ENCODE measurements at regions not wholly inside any gene's neighbourhood (a gene's known extent, or its start where the extent isn't known, plus 50 kb on each side); places are given as distances from the start of the nearest gene placed in this dataset.
A peak's percentile ranks its signal among the peaks of the same experiment; 100 is the strongest.

DNA sequence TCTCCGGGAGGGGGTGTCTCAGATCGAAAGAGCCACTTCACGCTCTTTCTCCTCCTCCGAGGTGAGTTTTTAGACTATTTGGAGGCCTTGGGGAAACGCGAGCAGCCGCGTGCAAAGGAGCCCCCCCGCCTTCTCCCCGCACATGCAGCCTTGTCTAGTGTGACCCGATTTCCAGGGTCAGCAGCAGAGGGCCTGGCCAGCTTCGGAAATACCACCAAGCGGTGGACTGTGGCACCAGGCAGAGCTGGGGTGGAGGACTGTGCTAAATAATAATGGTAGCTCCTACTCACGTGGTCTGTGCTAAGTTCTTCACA, 79.3 kb upstream of the BCOR start:
- Mint-ChIP-seq H3K27me3 (no peaks in the 10 kb centered on the region), H3K4me3 (peak overlapping the region; percentile 89), H3K4me1 (peaks cover 44% of the 10 kb centered on the region), H3K27ac (peak overlapping the region; percentile 100), H3K9me3 (ENCODE audit: insufficient read depth) (no peaks in the 10 kb centered on the region)
- Histone ChIP-seq H3K9ac (ENCODE audit: low read length) (peak overlapping the region; percentile 75), H4K20me1 (ENCODE audit: control insufficient read depth, insufficient read depth, low read length, poor library complexity, severe bottlenecking) (no peaks in the 10 kb centered on the region), H3K4me1 (ENCODE audit: control insufficient read depth in 2 of 2, insufficient read depth in 2 of 2, low read length in 2 of 2) (peaks cover 30 to 43% of the 10 kb centered on the region in 2 donors), H3K4me2 (replicated peaks; ENCODE audit: low read depth, low read length, poor library complexity, severe bottlenecking) (peak overlapping the region; percentile 84), H3K36me3 (replicated peaks in 1 of 2; ENCODE audit: control extremely low read depth in 1 of 2, control insufficient read depth in 1 of 2, extremely low read depth in 1 of 2, insufficient read depth in 2 of 2, low read length in 1 of 2) (no peaks in the 10 kb centered on the region), H3K27me3 (replicated peaks in 1 of 4; ENCODE audit: control extremely low read depth in 1 of 4, control insufficient read depth in 3 of 4, insufficient read depth in 4 of 4, low read length in 3 of 4) (no peaks in the 10 kb centered on the region), H3K9me3 (ENCODE audit: control extremely low read depth in 1 of 3, control insufficient read depth in 2 of 3, insufficient read depth in 1 of 3, low read length in 2 of 3) (no peaks in the 10 kb centered on the region), H3K4me3 (ENCODE audit: control extremely low read depth in 1 of 5, extremely low read depth in 1 of 5, insufficient read depth in 1 of 5, low read depth in 2 of 5, low read length in 4 of 5) (peak overlapping the region in 4 of 5 experiments; percentile 53 to 72 (median 64)), H3K79me2 (ENCODE audit: control insufficient read depth, insufficient read depth, low read length) (no peaks in the 10 kb centered on the region), H3K27ac (ENCODE audit: low read length in 2 of 2) (peak overlapping the region; percentile 97 to 99), H2AFZ (ENCODE audit: insufficient read depth, low read depth, low read length, poor library complexity, severe bottlenecking) (no peak overlapping the region)
- ChIA-PET POLR2A (interaction anchor here (0.5 to 3.5 kb wide), 17 partner anchors 9 to 907 kb away, joined by 3 to 47 read pairs (median 8); partner anchors contain the start of gene BCOR), CTCF (interaction anchor here (0.6 to 1.8 kb wide), 8 partner anchors 9 to 292 kb away, joined by 3 to 8 read pairs (median 4); no protein-coding TSS in a partner anchor)
- intact Hi-C loops (cut with micrococcal nuclease) = loop anchor here (1.0 to 10.0 kb wide), 5 partner anchors 24 to 1372 kb away; partner anchors contain the start of genes MED14 and MID1IP1
- DNase-seq = no peak
- WGBS (ENCODE audit: insufficient coverage) = no CpG with 5 or more reads among the region's 14 CpGs
- no peak for ATAC-seq (ENCODE audit: low read depth)
- TF ChIP-seq, protein P1, sequence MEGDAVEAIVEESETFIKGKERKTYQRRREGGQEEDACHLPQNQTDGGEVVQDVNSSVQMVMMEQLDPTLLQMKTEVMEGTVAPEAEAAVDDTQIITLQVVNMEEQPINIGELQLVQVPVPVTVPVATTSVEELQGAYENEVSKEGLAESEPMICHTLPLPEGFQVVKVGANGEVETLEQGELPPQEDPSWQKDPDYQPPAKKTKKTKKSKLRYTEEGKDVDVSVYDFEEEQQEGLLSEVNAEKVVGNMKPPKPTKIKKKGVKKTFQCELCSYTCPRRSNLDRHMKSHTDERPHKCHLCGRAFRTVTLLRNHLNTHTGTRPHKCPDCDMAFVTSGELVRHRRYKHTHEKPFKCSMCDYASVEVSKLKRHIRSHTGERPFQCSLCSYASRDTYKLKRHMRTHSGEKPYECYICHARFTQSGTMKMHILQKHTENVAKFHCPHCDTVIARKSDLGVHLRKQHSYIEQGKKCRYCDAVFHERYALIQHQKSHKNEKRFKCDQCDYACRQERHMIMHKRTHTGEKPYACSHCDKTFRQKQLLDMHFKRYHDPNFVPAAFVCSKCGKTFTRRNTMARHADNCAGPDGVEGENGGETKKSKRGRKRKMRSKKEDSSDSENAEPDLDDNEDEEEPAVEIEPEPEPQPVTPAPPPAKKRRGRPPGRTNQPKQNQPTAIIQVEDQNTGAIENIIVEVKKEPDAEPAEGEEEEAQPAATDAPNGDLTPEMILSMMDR (IDR thresholded peaks at IDR 0.05) = no peak
- TF ChIP-seq EZH2 (IDR thresholded peaks at IDR 0.05; ENCODE audit: borderline replicate concordance, insufficient read depth, low read depth, low read length, poor library complexity, severe bottlenecking) = no peak

DNA sequence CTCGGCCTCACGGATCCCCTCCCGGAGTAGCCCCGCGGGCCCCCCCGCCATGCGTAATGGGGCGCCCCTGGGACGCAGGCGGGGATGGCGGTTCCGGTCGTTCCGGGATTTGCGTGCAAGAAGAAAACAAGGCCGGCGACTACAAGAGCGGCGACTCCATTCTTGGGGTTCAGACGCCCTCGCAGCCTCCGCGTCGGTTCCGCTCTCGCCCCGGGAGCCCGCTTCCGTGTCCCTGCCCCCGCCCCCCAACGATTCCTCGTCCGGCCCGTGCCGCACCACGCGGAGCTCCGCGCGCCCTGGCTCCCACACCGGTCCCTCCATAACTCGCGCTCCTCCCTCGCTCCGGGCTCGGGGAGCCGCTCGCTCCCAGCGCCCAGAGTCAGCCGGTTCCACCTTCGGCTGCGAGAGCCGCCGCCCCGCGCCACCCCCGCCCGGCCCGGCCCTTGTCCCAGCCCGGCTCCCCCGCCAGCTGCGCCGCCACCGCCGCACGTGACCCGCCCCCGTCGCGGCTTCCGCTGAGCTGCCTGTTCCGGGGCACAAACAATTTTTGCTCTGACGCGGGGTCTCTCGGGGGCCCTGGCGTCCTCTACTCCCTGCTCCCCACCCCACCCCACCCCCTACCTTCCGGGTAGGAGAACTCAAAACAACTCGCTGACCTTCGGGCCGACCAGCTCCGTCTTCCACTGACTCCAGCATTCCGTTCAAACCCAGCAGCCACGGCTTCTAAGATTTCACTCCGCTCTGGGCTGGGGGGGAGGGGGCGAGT, 78.8 kb upstream of the BCOR start:
- Histone ChIP-seq H3K9me3 (ENCODE audit: control extremely low read depth in 1 of 3, control insufficient read depth in 2 of 3, insufficient read depth in 1 of 3, low read length in 2 of 3) (no peaks in the 10 kb centered on the region), H4K20me1 (ENCODE audit: control insufficient read depth, insufficient read depth, low read length, poor library complexity, severe bottlenecking) (no peaks in the 10 kb centered on the region), H3K4me1 (ENCODE audit: control insufficient read depth in 2 of 2, insufficient read depth in 2 of 2, low read length in 2 of 2) (peaks cover 30 to 43% of the 10 kb centered on the region in 2 donors), H3K27me3 (replicated peaks in 1 of 4; ENCODE audit: control extremely low read depth in 1 of 4, control insufficient read depth in 3 of 4, insufficient read depth in 4 of 4, low read length in 3 of 4) (no peaks in the 10 kb centered on the region), H2AFZ (ENCODE audit: insufficient read depth, low read depth, low read length, poor library complexity, severe bottlenecking) (peak overlapping the region; percentile 34), H3K9ac (ENCODE audit: low read length) (peak overlapping the region; percentile 75), H3K4me2 (replicated peaks; ENCODE audit: low read depth, low read length, poor library complexity, severe bottlenecking) (peak overlapping the region; percentile 84), H3K79me2 (ENCODE audit: control insufficient read depth, insufficient read depth, low read length) (no peaks in the 10 kb centered on the region), H3K27ac (ENCODE audit: low read length in 2 of 2) (peak overlapping the region; percentile 97 to 99), H3K36me3 (replicated peaks in 1 of 2; ENCODE audit: control extremely low read depth in 1 of 2, control insufficient read depth in 1 of 2, extremely low read depth in 1 of 2, insufficient read depth in 2 of 2, low read length in 1 of 2) (no peaks in the 10 kb centered on the region), H3K4me3 (ENCODE audit: control extremely low read depth in 1 of 5, extremely low read depth in 1 of 5, insufficient read depth in 1 of 5, low read depth in 2 of 5, low read length in 4 of 5) (peak overlapping the region in 4 of 5 experiments; percentile 53 to 72 (median 64))
- POLR2A ChIA-PET = interaction anchor here (0.5 to 3.5 kb wide), 16 partner anchors 8 to 908 kb away, joined by 3 to 47 read pairs (median 8); partner anchors contain the start of gene BCOR
- peak; percentile 89 for DNase-seq
- peak overlapping the region; percentile 89 for H3K4me3 Mint-ChIP-seq
- intact Hi-C loops (cut with micrococcal nuclease) = loop anchor here (1.0 to 10.0 kb wide), 5 partner anchors 24 to 1372 kb away; partner anchors contain the start of genes MED14 and MID1IP1
- CTCF ChIA-PET = interaction anchor here (0.6 to 1.8 kb wide), 8 partner anchors 9 to 446 kb away, joined by 3 to 8 read pairs (median 4); no protein-coding TSS in a partner anchor
- no peaks in the 10 kb centered on the region for H3K9me3 Mint-ChIP-seq (ENCODE audit: insufficient read depth)
- H3K27ac Mint-ChIP-seq = peak overlapping the region; percentile 100
- no peaks in the 10 kb centered on the region for H3K27me3 Mint-ChIP-seq
- WGBS (ENCODE audit: insufficient coverage) = under 1% methylated on average over 37 of the region's 85 CpGs
- peak; percentile 44 for ATAC-seq (ENCODE audit: low read depth)
- H3K4me1 Mint-ChIP-seq = peaks cover 44% of the 10 kb centered on the region
- TF ChIP-seq, protein P1 (IDR thresholded peaks at IDR 0.05) = no peak
- TF ChIP-seq EZH2 (IDR thresholded peaks at IDR 0.05; ENCODE audit: borderline replicate concordance, insufficient read depth, low read depth, low read length, poor library complexity, severe bottlenecking) = no peak
